K562 (cell line): ENCODE measurements at regions not wholly inside any gene's neighbourhood (a gene's known extent, or its start where the extent isn't known, plus 50 kb on each side); places are given as distances from the start of the nearest gene placed in this dataset.

Experiments
- ATAC-seq: fragments of 200-7000 bp; cut with Tn5 transposase; 3 replicates; pipeline ENCODE4 v1.9.1; 2020; ENCODE audit warnings: moderate library complexity
- BruUV-seq: library from RNA; stranded (reverse); fragments of 400-500 nt; replicated peaks from 2 replicates; lab custom pipeline; 2021; lab: Mats Ljungman, UMichigan
- CTCF ChIA-PET: fragments of 300-600 bp; formaldehyde crosslinking; extraction: SDS; loops from one replicate; lab custom pipeline; 2021; ENCODE audit warnings: low intra/inter-chr PET ratio; lab: Yijun Ruan, JAX
- POLR2A ChIA-PET: fragments of 300-600, 350-650 bp; sonication (Branson Sonifier 250); formaldehyde crosslinking; extraction: SDS; loops from one replicate; lab custom pipeline; 2021; ENCODE audit warnings: antibody characterized with exemption, inconsistent platforms; lab: Yijun Ruan, JAX
- DNase-seq, 4 experiments: peaks; one replicate each; pipeline versions ENCODE4 v3.0.0 to v3.0.0-alpha.2; 2011 to 2018; ENCODE audit warnings: low spot score in 3 of 4, mixed read lengths in 3 of 4; ENCODE audit errors: extremely low read depth in 1 of 4
- FAIRE-seq: peaks from 2 replicates; lab custom pipeline; 2011; peaks lifted over from hg19 to GRCh38; lab: Jason Lieb, UNC
- H2AFZ ChIP-seq: 2 replicates; pipeline ENCODE4 v1.6.0; 2011; ENCODE audit warnings: low read depth, low read length, control low read depth, inconsistent platforms
- H3K27ac ChIP-seq: fragments of 200-600 bp; 3 replicates; pipeline ENCODE4 v1.8.0; 2011; ENCODE audit warnings: low read depth, mild to moderate bottlenecking, control low read depth, inconsistent platforms, low read length, moderate library complexity, mixed read lengths; ENCODE audit errors: extremely low read depth
- H3K27me3 ChIP-seq, 2 experiments: fragments of 300-600 bp in 1 of 2; 2 replicates in 1 of 2; 3 replicates in 1 of 2; pipeline versions ENCODE4 v1.6.0 to v1.8.0; 2011; ENCODE audit warnings: inconsistent platforms in 2 of 2, low read length in 2 of 2, mild to moderate bottlenecking in 1 of 2, mixed read lengths in 1 of 2, moderate library complexity in 1 of 2; ENCODE audit not compliant: control insufficient read depth in 2 of 2, insufficient read depth in 2 of 2
- H3K36me3 ChIP-seq: fragments of 300-600 bp; 3 replicates; pipeline ENCODE4 v1.8.0; 2011; ENCODE audit warnings: mild to moderate bottlenecking, low read length, inconsistent platforms; ENCODE audit not compliant: control insufficient read depth, insufficient read depth
- H3K4me1 ChIP-seq, 2 experiments: fragments of 200-600 bp in 1 of 2; replicated peaks in 1 of 2; 2 replicates in 1 of 2; 3 replicates in 1 of 2; pipeline versions ENCODE4 v1.5.1 to v1.8.0; 2011; ENCODE audit warnings: inconsistent platforms in 2 of 2, low read length in 2 of 2, mild to moderate bottlenecking in 1 of 2, mixed read lengths in 1 of 2, moderate library complexity in 1 of 2; ENCODE audit not compliant: control insufficient read depth in 2 of 2, insufficient read depth in 2 of 2
- H3K4me2 ChIP-seq: 2 replicates; pipeline ENCODE4 v1.6.1; 2011; ENCODE audit warnings: low read length, control low read depth, inconsistent platforms, mixed read lengths; ENCODE audit not compliant: insufficient read depth
- H3K4me3 ChIP-seq: fragments of 200-600 bp; sonication (generic), shearing (Covaris generic); 2 replicates; pipeline ENCODE4 v1.5.1; 2016; ENCODE audit warnings: control low read depth, inconsistent platforms
- H3K79me2 ChIP-seq: fragments of 200-600 bp; 3 replicates; pipeline ENCODE4 v1.8.0; 2011; ENCODE audit warnings: low read length, inconsistent platforms; ENCODE audit not compliant: control insufficient read depth, insufficient read depth
- H3K9ac ChIP-seq, 2 experiments: 2 replicates each; pipeline versions ENCODE4 v1.6.0 to v1.6.1; 2011; ENCODE audit warnings: low read depth in 2 of 2, low read length in 2 of 2, control low read depth in 1 of 2, inconsistent platforms in 1 of 2, mild to moderate bottlenecking in 1 of 2, mixed read lengths in 1 of 2; ENCODE audit not compliant: insufficient read depth in 1 of 2
- H3K9me1 ChIP-seq: one replicate; pipeline ENCODE4 v1.6.0; 2011; ENCODE audit warnings: inconsistent platforms, mild to moderate bottlenecking, low read length, moderate library complexity; ENCODE audit not compliant: control insufficient read depth, insufficient read depth
- H3K9me3 ChIP-seq: replicated peaks from 2 replicates; pipeline ENCODE4 v1.5.1; 2011; ENCODE audit warnings: low read depth, low read length, inconsistent platforms; ENCODE audit not compliant: control insufficient read depth, insufficient read depth
- H4K20me1 ChIP-seq: replicated peaks from 2 replicates; pipeline ENCODE4 v1.6.1; 2011; ENCODE audit warnings: low read length, inconsistent platforms, mixed read lengths; ENCODE audit not compliant: control insufficient read depth, insufficient read depth
- CBFB ChIP-seq: sonication (generic); formaldehyde crosslinking; IDR thresholded peaks from 2 replicates; pipeline ENCODE4 v1.4.0; 2020; ENCODE audit warnings: mild to moderate bottlenecking, missing genetic modification reagents
- KLF6 ChIP-seq: fragments of 250-450 bp; sonication (Bioruptor Pico); IDR thresholded peaks from 2 replicates; pipeline ENCODE4 v1.4.0; 2020; ENCODE audit warnings: mild to moderate bottlenecking, moderate library complexity, borderline replicate concordance
- MBD2 ChIP-seq: sonication (generic); IDR thresholded peaks from 2 replicates; pipeline ENCODE4 v1.6.1; 2016; ENCODE audit warnings: low read depth, borderline replicate concordance
- PRPF4 ChIP-seq: fragments of 200-400 bp; formaldehyde crosslinking; IDR thresholded peaks from one replicate; pipeline ENCODE4 v1.6.1; 2017; ENCODE audit warnings: low read length, low read depth, mild to moderate bottlenecking; ENCODE audit not compliant: insufficient read depth, poor library complexity, severe bottlenecking
- PURB ChIP-seq: sonication (generic); formaldehyde crosslinking; IDR thresholded peaks from 2 replicates; pipeline ENCODE4 v1.9.0; 2021; ENCODE audit warnings: low read depth, mild to moderate bottlenecking, missing genetic modification reagents
- TEAD1 ChIP-seq, 2 experiments: fragments of 450-650 bp in 1 of 2; sonication (generic) in 1 of 2; formaldehyde crosslinking; IDR thresholded peaks; 2 replicates each; pipeline versions ENCODE4 v1.4.0 to v1.8.0; 2020 to 2022; ENCODE audit warnings: mild to moderate bottlenecking in 2 of 2, missing genetic modification reagents in 1 of 2
- ZKSCAN8 ChIP-seq: fragments of 200-800 bp; sonication (Bioruptor generic); IDR thresholded peaks from 2 replicates; pipeline ENCODE4 v1.6.1; 2016; ENCODE audit warnings: missing genetic modification characterization, missing compliant biosample characterization
- ZNF707 ChIP-seq: fragments of 250-450 bp; sonication (Bioruptor Pico); conservative IDR thresholded peaks from 2 replicates; pipeline ENCODE4 v1.8.0; 2022; ENCODE audit warnings: inconsistent platforms, mild to moderate bottlenecking, moderate library complexity
- WGBS: fragments of 100-300 bp; shearing (Covaris generic); methylation state at CpG from one replicate; pipeline ENCODE4 v1.1.6; 2016; ENCODE audit warnings: low coverage, mixed read lengths; ENCODE audit not compliant: insufficient coverage; ENCODE audit errors: missing lambda C conversion rate; 5-methylcytosine and 5-hydroxymethylcytosine counted together
- in situ Hi-C: fragments of 300-500 bp; cut with MboI; formaldehyde crosslinking; loops from 4 replicates; pipeline ENCODE4 v1.15.0; 2018; ENCODE audit warnings: inconsistent platforms, mixed read lengths
- intact Hi-C: fragments of 100-400 bp; cut with micrococcal nuclease; formaldehyde crosslinking; loops from 2 replicates; pipeline ENCODE4 v1.14.2; 2022
- TF ChIP-seq, protein P1 (sequence below): fragments of 450-650 bp; conservative IDR thresholded peaks from 2 replicates; pipeline ENCODE4 v1.6.1; 2016; ENCODE audit warnings: missing genetic modification characterization, low read depth, mild to moderate bottlenecking, control low read depth, missing compliant biosample characterization
- TF ChIP-seq, protein P2 (sequence below): IDR thresholded peaks from 2 replicates; pipeline ENCODE4 v1.6.1; 2012; ENCODE audit warnings: low read depth, low read length, improper control_type of control experiment, borderline replicate concordance

DNA sequence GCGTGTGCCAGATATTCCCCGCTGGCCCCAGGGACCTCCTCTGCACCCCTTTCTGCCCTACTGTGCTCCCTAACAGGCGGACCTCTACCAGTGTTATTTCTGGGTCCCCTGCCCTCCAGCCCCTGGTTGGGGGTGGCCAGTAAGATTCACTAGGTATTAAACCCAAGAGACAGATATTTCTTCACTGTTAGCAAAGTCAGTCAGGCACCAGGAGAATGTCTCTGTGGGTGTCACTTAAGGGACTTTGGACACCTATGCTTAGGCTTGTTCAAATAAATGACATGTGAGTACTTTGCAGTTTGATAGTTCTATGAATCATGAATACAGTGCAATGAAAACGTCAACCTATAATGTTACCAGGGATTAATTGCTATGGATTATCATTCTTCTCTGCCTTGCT lies 234.3 kb upstream of the IGFBP3 start:
- FAIRE-seq (no peak), DNase-seq (no peak), ATAC-seq (no peak)
- no TSS peak for BruUV-seq
- no peaks in the 10 kb centered on the region for H3K9me3 ChIP-seq
- no peaks in the 10 kb centered on the region for H3K79me2 ChIP-seq
- intact Hi-C loops (no loop called here), in situ Hi-C loops (no loop called here)
- no peaks in the 10 kb centered on the region for H3K9me1 ChIP-seq
- WGBS = 2% methylated on average over 4 of the region's 4 CpGs
- no peak overlapping the region for H2AFZ ChIP-seq
- no peaks in the 10 kb centered on the region for H3K36me3 ChIP-seq
- POLR2A ChIA-PET = interaction anchor here (0.8 kb wide), 1 partner anchor 13 kb away, joined by 3 read pairs; no protein-coding TSS in a partner anchor
- TF ChIP-seq, protein P1, sequence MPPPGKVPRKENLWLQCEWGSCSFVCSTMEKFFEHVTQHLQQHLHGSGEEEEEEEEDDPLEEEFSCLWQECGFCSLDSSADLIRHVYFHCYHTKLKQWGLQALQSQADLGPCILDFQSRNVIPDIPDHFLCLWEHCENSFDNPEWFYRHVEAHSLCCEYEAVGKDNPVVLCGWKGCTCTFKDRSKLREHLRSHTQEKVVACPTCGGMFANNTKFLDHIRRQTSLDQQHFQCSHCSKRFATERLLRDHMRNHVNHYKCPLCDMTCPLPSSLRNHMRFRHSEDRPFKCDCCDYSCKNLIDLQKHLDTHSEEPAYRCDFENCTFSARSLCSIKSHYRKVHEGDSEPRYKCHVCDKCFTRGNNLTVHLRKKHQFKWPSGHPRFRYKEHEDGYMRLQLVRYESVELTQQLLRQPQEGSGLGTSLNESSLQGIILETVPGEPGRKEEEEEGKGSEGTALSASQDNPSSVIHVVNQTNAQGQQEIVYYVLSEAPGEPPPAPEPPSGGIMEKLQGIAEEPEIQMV (tag) = no peak
- TF ChIP-seq KLF6 (no peak), TEAD1 (CRISPR knock-in tag; IDR thresholded peaks at IDR 0.05) (no peak), CBFB (CRISPR knock-in tag) (no peak), ZNF707 (CRISPR knock-in tag) (no peak), ZKSCAN8 (CRISPR knock-in tag) (no peak), PRPF4 (no peak), MBD2 (no peak), PURB (CRISPR knock-in tag) (no peak)
- TF ChIP-seq, protein P2, sequence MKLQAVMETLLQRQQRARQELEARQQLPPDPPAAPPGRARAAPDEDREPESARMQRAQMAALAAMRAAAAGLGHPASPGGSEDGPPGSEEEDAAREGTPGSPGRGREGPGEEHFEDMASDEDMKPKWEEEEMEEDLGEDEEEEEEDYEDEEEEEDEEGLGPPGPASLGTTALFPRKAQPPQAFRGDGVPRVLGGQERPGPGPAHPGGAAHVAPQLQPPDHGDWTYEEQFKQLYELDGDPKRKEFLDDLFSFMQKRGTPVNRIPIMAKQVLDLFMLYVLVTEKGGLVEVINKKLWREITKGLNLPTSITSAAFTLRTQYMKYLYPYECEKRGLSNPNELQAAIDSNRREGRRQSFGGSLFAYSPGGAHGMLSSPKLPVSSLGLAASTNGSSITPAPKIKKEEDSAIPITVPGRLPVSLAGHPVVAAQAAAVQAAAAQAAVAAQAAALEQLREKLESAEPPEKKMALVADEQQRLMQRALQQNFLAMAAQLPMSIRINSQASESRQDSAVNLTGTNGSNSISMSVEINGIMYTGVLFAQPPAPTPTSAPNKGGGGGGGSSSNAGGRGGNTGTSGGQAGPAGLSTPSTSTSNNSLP = no peak
- H3K27ac ChIP-seq = no peak overlapping the region
- H3K4me1 ChIP-seq = no peaks in the 10 kb centered on the region
- H3K9ac ChIP-seq = no peak overlapping the region
- H3K27me3 ChIP-seq = no peaks in the 10 kb centered on the region
- H3K4me3 ChIP-seq = no peak overlapping the region
- no peaks in the 10 kb centered on the region for H4K20me1 ChIP-seq
- CTCF ChIA-PET = no interaction called here
- no peak overlapping the region for H3K4me2 ChIP-seq
